HL-60 (cell line): ENCODE measurements at regions not wholly inside any gene's neighbourhood (a gene's known extent, or its start where the extent isn't known, plus 50 kb on each side); places are given as distances from the start of the nearest gene placed in this dataset.

Experiments
- DNase-seq, 2 experiments: peaks; one replicate each; pipeline ENCODE4 v3.0.0-alpha.2; 2010 to 2020; ENCODE audit warnings: low read depth in 1 of 2, low spot score in 1 of 2
- H3K27ac ChIP-seq: fragments of 250-450 bp; sonication (Bioruptor Pico); replicated peaks from 2 replicates; pipeline ENCODE4 v1.5.1; 2020; ENCODE audit warnings: mild to moderate bottlenecking, moderate library complexity
- H3K27me3 ChIP-seq: fragments of 250-450 bp; sonication (Bioruptor Pico); 2 replicates; pipeline ENCODE4 v1.5.1; 2021; ENCODE audit warnings: mild to moderate bottlenecking, moderate library complexity; ENCODE audit not compliant: insufficient read depth, poor library complexity, severe bottlenecking
- H3K4me3 ChIP-seq: replicated peaks from 2 replicates; pipeline ENCODE4 v1.5.1; 2011; ENCODE audit warnings: mild to moderate bottlenecking, control low read depth, low read length; ENCODE audit not compliant: insufficient read depth
- GABPA ChIP-seq: IDR thresholded peaks from 2 replicates; pipeline ENCODE4 v1.6.1; 2012; ENCODE audit warnings: low read depth
- POLR2AphosphoS5 ChIP-seq: IDR thresholded peaks from 2 replicates; pipeline ENCODE4 v1.6.1; 2012; ENCODE audit warnings: low read depth
- REST ChIP-seq: IDR thresholded peaks from 2 replicates; pipeline ENCODE4 v1.6.1; 2012; ENCODE audit warnings: low read depth; ENCODE audit not compliant: insufficient replicate concordance
- SPI1 ChIP-seq: IDR thresholded peaks from 2 replicates; pipeline ENCODE4 v1.6.1; 2012; ENCODE audit warnings: low read depth, mild to moderate bottlenecking, borderline replicate concordance
- TF ChIP-seq, protein P1 (sequence below): IDR thresholded peaks from one replicate; pipeline ENCODE4 v1.5.1; 2011; ENCODE audit warnings: low read length, control low read depth, inconsistent platforms; ENCODE audit not compliant: insufficient read depth

GRCh38 chr5:142425286-142426065 is 100.7 kb upstream of the SPRY4 start:
- Histone ChIP-seq H3K27ac (no peak overlapping the region), H3K4me3 (no peak overlapping the region), H3K27me3 (no peaks in the 10 kb centered on the region)
- DNase-seq = no peak
- no peak for TF ChIP-seq SPI1
- no peak for TF ChIP-seq GABPA

DNA sequence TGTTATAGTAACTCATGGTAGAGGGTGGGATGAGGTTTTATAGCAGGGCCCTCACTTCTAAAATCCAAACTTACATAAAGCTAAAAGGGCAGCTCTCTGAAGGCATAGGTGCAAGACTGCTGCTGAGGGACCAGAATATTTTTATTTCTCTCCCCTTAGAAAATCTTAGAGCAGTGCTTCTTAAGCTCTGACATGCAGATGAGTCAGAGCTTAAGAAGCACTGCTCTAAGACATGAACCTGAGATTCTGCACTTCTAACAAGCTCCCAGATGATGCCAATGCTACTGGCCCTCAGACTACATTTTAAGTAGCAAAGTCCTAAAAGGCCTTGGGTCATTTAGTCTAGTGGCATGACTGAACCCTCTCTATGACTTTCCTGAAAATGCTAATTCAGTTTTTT is 97.6 kb upstream of the SPRY4 start:
- Histone ChIP-seq H3K27me3 (no peaks in the 10 kb centered on the region), H3K4me3 (no peak overlapping the region), H3K27ac (no peak overlapping the region)
- TF ChIP-seq GABPA (no peak), POLR2AphosphoS5 (no peak), REST (no peak), SPI1 (no peak)
- TF ChIP-seq, protein P1, sequence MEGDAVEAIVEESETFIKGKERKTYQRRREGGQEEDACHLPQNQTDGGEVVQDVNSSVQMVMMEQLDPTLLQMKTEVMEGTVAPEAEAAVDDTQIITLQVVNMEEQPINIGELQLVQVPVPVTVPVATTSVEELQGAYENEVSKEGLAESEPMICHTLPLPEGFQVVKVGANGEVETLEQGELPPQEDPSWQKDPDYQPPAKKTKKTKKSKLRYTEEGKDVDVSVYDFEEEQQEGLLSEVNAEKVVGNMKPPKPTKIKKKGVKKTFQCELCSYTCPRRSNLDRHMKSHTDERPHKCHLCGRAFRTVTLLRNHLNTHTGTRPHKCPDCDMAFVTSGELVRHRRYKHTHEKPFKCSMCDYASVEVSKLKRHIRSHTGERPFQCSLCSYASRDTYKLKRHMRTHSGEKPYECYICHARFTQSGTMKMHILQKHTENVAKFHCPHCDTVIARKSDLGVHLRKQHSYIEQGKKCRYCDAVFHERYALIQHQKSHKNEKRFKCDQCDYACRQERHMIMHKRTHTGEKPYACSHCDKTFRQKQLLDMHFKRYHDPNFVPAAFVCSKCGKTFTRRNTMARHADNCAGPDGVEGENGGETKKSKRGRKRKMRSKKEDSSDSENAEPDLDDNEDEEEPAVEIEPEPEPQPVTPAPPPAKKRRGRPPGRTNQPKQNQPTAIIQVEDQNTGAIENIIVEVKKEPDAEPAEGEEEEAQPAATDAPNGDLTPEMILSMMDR = no peak
- no peak for DNase-seq

- Histone ChIP-seq H3K27ac (no peak overlapping the region), H3K4me3 (no peak overlapping the region), H3K27me3 (no peaks in the 10 kb centered on the region)
- TF ChIP-seq, protein P1 = no peak
- TF ChIP-seq GABPA = no peak
- TF ChIP-seq REST = no peak
- TF ChIP-seq POLR2AphosphoS5 = no peak
- TF ChIP-seq SPI1 = no peak
- no peak for DNase-seq
Observed at GRCh38 chr5:142421621-142422397, 97.0 kb upstream of the SPRY4 start.

DNA sequence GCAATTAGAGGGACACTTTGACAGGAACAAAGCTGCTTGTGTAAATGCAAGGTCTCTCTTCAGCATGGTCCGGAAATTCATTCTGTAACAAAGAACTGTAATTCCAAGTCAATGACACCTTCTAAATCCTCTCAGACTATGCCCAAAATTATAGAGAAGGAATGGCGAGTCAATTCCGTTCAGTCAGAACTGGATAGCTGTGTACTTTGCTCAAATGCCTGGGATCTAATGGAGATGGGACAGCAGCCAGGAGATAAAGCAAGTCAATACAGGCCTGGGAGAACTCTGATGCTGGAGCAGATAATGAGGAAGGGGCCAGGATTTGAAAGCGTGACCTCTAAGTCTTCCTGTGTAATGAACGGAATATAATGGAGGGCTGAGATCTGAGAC is 96.4 kb upstream of the SPRY4 start:
- Histone ChIP-seq H3K27ac (no peak overlapping the region), H3K27me3 (no peaks in the 10 kb centered on the region), H3K4me3 (no peak overlapping the region)
- TF ChIP-seq SPI1 = no peak
- TF ChIP-seq REST = no peak
- no peak for TF ChIP-seq POLR2AphosphoS5
- no peak for TF ChIP-seq GABPA
- TF ChIP-seq, protein P1 = no peak
- DNase-seq = no peak
